ENCODE measurements at regions not wholly inside any gene's neighbourhood (a gene's known extent, or its start where the extent isn't known, plus 50 kb on each side); places are given as distances from the start of the nearest gene placed in this dataset.

DNA sequence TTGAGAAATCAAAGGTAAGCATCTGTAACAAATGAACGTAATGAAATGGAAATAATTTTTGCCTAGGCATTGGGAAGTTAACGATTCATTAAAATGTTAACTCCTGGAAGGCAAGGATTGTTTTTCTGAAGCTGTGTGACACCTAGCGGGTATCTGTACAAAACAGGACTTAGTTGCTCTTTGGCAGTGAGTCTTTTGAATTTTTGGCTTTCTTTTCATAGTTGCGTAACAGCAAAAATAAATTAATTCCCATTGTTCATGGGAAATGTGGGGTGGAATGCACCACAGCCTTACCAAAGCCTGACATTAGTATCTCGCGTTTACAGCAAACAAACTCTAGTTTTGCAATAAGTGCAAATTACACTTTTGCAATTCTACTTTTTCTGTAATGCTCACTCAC is 92.7 kb upstream of the DTNBP1 start:
- TF ChIP-seq, protein P1, sequence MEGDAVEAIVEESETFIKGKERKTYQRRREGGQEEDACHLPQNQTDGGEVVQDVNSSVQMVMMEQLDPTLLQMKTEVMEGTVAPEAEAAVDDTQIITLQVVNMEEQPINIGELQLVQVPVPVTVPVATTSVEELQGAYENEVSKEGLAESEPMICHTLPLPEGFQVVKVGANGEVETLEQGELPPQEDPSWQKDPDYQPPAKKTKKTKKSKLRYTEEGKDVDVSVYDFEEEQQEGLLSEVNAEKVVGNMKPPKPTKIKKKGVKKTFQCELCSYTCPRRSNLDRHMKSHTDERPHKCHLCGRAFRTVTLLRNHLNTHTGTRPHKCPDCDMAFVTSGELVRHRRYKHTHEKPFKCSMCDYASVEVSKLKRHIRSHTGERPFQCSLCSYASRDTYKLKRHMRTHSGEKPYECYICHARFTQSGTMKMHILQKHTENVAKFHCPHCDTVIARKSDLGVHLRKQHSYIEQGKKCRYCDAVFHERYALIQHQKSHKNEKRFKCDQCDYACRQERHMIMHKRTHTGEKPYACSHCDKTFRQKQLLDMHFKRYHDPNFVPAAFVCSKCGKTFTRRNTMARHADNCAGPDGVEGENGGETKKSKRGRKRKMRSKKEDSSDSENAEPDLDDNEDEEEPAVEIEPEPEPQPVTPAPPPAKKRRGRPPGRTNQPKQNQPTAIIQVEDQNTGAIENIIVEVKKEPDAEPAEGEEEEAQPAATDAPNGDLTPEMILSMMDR (IDR thresholded peaks at IDR 0.05; ENCODE audit: insufficient read depth, low read length), result no peak
- TF ChIP-seq POLR2AphosphoS5 (IDR thresholded peaks at IDR 0.05; ENCODE audit: low read depth) (no peak), SPI1 (IDR thresholded peaks at IDR 0.05; ENCODE audit: borderline replicate concordance, low read depth) (no peak), GABPA (IDR thresholded peaks at IDR 0.05; ENCODE audit: low read depth) (no peak)
- TF ChIP-seq, protein P2, sequence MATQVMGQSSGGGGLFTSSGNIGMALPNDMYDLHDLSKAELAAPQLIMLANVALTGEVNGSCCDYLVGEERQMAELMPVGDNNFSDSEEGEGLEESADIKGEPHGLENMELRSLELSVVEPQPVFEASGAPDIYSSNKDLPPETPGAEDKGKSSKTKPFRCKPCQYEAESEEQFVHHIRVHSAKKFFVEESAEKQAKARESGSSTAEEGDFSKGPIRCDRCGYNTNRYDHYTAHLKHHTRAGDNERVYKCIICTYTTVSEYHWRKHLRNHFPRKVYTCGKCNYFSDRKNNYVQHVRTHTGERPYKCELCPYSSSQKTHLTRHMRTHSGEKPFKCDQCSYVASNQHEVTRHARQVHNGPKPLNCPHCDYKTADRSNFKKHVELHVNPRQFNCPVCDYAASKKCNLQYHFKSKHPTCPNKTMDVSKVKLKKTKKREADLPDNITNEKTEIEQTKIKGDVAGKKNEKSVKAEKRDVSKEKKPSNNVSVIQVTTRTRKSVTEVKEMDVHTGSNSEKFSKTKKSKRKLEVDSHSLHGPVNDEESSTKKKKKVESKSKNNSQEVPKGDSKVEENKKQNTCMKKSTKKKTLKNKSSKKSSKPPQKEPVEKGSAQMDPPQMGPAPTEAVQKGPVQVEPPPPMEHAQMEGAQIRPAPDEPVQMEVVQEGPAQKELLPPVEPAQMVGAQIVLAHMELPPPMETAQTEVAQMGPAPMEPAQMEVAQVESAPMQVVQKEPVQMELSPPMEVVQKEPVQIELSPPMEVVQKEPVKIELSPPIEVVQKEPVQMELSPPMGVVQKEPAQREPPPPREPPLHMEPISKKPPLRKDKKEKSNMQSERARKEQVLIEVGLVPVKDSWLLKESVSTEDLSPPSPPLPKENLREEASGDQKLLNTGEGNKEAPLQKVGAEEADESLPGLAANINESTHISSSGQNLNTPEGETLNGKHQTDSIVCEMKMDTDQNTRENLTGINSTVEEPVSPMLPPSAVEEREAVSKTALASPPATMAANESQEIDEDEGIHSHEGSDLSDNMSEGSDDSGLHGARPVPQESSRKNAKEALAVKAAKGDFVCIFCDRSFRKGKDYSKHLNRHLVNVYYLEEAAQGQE (IDR thresholded peaks at IDR 0.05; ENCODE audit: insufficient replicate concordance, low read depth), result no peak

Data from HL-60 (cell line).